ENCODE measurements at regions not wholly inside any gene's neighbourhood (a gene's known extent, or its start where the extent isn't known, plus 50 kb on each side); places are given as distances from the start of the nearest gene placed in this dataset.

DNA sequence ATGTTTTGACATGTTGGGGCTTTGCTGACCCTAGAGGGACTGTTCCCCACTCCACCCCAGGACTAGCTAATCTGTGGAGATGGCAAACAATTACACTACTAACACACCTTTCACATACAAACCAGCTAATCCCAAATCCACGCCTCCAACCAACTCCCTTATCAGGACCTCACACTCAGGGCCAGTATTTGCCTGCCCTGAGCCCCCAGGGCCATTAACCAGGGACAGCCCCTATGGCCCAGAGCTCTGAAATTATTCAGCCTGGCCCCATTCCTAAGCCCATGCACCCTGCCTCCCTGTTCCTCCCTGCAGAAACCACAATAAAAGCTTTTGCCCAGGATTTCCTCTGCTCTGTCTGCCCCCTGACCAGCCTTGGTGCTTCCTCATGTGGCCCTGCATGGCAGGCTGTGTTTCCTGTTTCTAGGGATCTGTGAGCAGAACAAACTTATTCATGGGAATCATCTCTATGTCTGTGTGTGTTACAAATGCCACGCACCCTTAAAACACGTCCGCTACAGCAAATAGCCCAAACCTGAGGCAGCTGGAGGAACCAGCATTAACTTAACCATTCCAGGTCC, 121.2 kb downstream of the PXDC1 start:
- Histone ChIP-seq H3K9me3 (no peaks in the 10 kb centered on the region), H3K4me3 (no peak overlapping the region), H3K4me1 (peaks cover 11% of the 10 kb centered on the region), H3K27me3 (no peaks in the 10 kb centered on the region), H3K27ac (no peak overlapping the region), H3K36me3 (replicated peaks in 1 of 2; ENCODE audit: insufficient read depth in 1 of 2, low read depth in 2 of 2) (no peaks in the 10 kb centered on the region)
- DNase-seq = no peak
- 82 to 88% methylated on average over 4 of the region's 4 CpGs for WGBS, 2 donors
- no peak for ATAC-seq
- intact Hi-C loops (cut with DNase I) = no loop called here
- no peak for TF ChIP-seq POLR2A (IDR thresholded peaks at IDR 0.05)
- TF ChIP-seq, protein P1, sequence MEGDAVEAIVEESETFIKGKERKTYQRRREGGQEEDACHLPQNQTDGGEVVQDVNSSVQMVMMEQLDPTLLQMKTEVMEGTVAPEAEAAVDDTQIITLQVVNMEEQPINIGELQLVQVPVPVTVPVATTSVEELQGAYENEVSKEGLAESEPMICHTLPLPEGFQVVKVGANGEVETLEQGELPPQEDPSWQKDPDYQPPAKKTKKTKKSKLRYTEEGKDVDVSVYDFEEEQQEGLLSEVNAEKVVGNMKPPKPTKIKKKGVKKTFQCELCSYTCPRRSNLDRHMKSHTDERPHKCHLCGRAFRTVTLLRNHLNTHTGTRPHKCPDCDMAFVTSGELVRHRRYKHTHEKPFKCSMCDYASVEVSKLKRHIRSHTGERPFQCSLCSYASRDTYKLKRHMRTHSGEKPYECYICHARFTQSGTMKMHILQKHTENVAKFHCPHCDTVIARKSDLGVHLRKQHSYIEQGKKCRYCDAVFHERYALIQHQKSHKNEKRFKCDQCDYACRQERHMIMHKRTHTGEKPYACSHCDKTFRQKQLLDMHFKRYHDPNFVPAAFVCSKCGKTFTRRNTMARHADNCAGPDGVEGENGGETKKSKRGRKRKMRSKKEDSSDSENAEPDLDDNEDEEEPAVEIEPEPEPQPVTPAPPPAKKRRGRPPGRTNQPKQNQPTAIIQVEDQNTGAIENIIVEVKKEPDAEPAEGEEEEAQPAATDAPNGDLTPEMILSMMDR (IDR thresholded peaks at IDR 0.05) = no peak

GRCh38 chr6:3627956-3628835, 123.3 kb downstream of the PXDC1 start:
- WGBS, 2 donors = 38 to 39% methylated on average over 20 of the region's 20 CpGs
- intact Hi-C loops (cut with DNase I) = no loop called here
- peak overlapping the region in 1 of 4 donors; percentile 54 for H3K27ac ChIP-seq
- no peaks in the 10 kb centered on the region for H3K36me3 ChIP-seq (replicated peaks in 1 of 2; ENCODE audit: insufficient read depth in 1 of 2, low read depth in 2 of 2)
- no peaks in the 10 kb centered on the region for H3K27me3 ChIP-seq
- no peaks in the 10 kb centered on the region for H3K9me3 ChIP-seq
- peak; percentile 71 for ATAC-seq
- no peak overlapping the region for H3K4me3 ChIP-seq
- peaks cover 11% of the 10 kb centered on the region for H3K4me1 ChIP-seq
- no peak for TF ChIP-seq POLR2A (IDR thresholded peaks at IDR 0.05)
- TF ChIP-seq, protein P1 (IDR thresholded peaks at IDR 0.05) = no peak
- DNase-seq = peak in 1 of 4 donors; percentile 31

DNA sequence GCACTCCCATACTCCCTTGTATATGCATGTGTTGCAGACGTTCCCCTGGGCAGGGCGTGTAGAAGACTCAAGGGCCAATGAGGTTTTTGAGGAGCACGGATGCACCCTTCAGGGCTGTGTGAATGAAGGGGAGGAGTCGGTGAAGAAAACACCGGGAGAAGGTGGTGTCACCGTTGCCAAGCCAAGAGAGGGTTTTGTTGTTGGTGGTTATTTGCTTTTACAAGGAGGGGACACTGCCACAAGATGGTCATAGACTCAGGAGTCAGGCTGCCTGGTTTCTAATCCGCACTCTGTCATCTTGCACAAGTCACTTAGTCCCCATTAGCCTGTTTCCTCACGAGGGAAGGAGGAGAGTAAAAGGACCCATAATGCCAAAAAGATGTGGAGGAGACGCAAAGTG, 124.0 kb downstream of the PXDC1 start:
- Histone ChIP-seq H3K27ac (peak overlapping the region in 1 of 4 donors; percentile 54), H3K27me3 (no peaks in the 10 kb centered on the region), H3K4me1 (peaks cover 11% of the 10 kb centered on the region), H3K9me3 (no peaks in the 10 kb centered on the region), H3K36me3 (replicated peaks in 1 of 2; ENCODE audit: insufficient read depth in 1 of 2, low read depth in 2 of 2) (no peaks in the 10 kb centered on the region), H3K4me3 (no peak overlapping the region)
- DNase-seq (no peak), ATAC-seq (no peak)
- 43 to 49% methylated on average over 9 of the region's 9 CpGs for WGBS, 2 donors
- intact Hi-C loops (cut with DNase I) = no loop called here
- TF ChIP-seq, protein P1 (IDR thresholded peaks at IDR 0.05) = no peak
- no peak for TF ChIP-seq POLR2A (IDR thresholded peaks at IDR 0.05)

DNA sequence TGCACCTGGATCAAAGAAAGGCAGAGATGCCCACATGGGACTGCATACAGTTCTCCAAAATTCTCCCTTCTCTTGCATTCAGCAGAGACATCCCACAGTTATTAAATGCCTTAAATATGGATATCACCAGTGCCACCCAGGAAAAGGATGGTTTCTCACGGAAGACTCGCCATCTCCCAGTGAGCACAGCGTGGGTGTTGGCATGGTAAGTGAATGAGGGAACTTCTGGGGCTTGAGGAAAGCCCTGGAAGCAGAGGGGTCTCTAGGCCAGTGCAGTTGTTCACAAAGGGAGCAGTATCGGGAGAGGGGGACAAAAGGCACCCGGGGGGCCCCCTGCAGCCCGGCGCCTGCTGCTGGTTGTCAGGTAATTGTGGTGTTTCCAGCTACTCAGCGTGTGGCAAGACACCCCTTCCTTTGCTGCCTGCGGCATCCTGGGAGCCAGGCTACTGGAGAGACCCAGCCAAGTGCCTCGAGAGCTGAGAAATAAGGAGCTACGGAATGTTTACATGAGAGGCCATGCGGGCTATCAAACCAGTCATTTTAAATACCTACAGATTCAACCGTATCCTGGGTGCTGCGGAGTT, 125.4 kb downstream of the PXDC1 start:
- DNase-seq (no peak), ATAC-seq (no peak)
- intact Hi-C loops (cut with DNase I) = no loop called here
- Histone ChIP-seq H3K9me3 (no peaks in the 10 kb centered on the region), H3K27me3 (no peaks in the 10 kb centered on the region), H3K27ac (no peak overlapping the region), H3K4me1 (peaks cover 11% of the 10 kb centered on the region), H3K4me3 (no peak overlapping the region), H3K36me3 (replicated peaks in 1 of 2; ENCODE audit: insufficient read depth in 1 of 2, low read depth in 2 of 2) (no peaks in the 10 kb centered on the region)
- TF ChIP-seq POLR2A (IDR thresholded peaks at IDR 0.05) = no peak
- TF ChIP-seq, protein P1 (IDR thresholded peaks at IDR 0.05) = no peak
- WGBS, 2 donors = 64 to 68% methylated on average over 13 to 14 of the region's 14 CpGs
